ENCODE measurements at regions not wholly inside any gene's neighbourhood (a gene's known extent, or its start where the extent isn't known, plus 50 kb on each side); places are given as distances from the start of the nearest gene placed in this dataset.
"Not testable (repeated sequence)": the region's sequence is repeated elsewhere in the genome, so short reads cannot be mapped to it uniquely, and the experiment has no call there.

DNA sequence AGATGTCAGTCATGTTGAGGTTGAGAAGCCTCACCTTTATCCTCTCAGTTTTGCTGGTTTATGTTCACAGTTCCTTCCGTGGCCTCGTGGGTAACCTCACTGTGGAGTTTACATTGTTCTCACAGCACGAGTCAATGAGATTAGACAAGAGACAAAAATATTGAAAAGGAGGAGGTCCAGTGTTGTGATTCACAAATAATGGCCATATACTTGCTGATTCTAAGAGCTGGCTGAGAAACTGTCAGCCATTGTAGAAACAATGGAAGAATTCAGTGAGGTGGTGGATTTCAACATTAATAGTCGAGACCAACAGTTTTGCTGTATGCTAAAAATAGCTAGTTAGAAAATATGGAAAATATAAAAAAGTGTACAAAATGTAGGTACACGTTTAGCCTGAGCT lies 176.4 kb upstream of the WSCD1 start:
- in situ Hi-C loops (cut with MboI; ENCODE audit: low sequenced_read_pairs) = no loop called here
- peaks cover 15% of the 10 kb centered on the region for H3K27me3 ChIP-seq (ENCODE audit: low read depth)
- H3K36me3 ChIP-seq (replicated peaks) = no peaks in the 10 kb centered on the region
- H3K4me1 ChIP-seq = peaks cover 8% of the 10 kb centered on the region
- DNase-seq (ENCODE audit: low spot score in 2 of 2) = no peak
- no peaks in the 10 kb centered on the region for H3K9me3 ChIP-seq
- no peak overlapping the region for H3K4me3 ChIP-seq

DNA sequence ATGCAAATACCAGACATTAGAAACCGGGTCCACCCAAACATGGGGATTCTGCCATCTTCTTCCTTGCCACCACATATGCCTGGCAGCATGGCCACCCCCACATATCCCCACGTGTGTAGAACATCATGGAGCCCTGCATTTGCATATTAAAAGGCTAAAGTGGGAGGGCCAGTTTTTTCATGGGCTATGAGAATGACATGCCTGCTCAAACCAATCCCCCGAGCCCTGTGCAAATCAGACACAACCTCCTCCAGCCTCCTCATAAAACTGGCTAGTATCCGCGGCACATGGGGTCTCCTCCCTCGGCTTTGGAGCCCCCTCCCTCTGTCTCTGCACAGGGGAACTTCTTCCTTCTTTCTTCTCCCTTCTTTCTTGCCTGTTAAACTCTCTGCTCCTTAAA lies 174.9 kb upstream of the WSCD1 start:
- H3K4me3 ChIP-seq = no peak overlapping the region
- H3K36me3 ChIP-seq (replicated peaks) = no peaks in the 10 kb centered on the region
- no peaks in the 10 kb centered on the region for H3K9me3 ChIP-seq
- H3K27me3 ChIP-seq (ENCODE audit: low read depth) = peaks cover 13% of the 10 kb centered on the region
- in situ Hi-C loops (cut with MboI; ENCODE audit: low sequenced_read_pairs) = no loop called here
- DNase-seq (ENCODE audit: low spot score in 2 of 2) = peak in 1 of 2 experiments; percentile 18
- peaks cover 8% of the 10 kb centered on the region for H3K4me1 ChIP-seq

DNA sequence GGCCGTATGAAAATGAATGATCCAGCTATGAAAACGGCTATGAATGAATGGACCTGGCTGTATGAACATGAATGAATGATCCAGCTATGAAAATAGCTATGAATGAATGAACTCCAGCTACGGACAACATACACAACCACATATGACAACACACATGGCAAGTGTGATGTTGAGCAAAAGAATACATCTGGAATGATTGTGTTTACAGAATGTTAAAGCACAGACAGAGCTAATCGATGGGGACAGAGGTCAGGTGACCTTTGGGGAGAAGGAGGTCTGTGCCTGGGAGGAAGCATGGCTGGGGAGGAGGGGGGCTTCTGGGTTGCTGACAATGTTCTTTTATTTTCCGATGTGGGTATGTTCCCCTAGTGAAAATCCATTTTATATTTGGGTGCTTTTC lies 174.0 kb upstream of the WSCD1 start:
- H3K4me3 ChIP-seq = no peak overlapping the region
- no peaks in the 10 kb centered on the region for H3K9me3 ChIP-seq
- no peaks in the 10 kb centered on the region for H3K36me3 ChIP-seq (replicated peaks)
- peaks cover 8% of the 10 kb centered on the region for H3K4me1 ChIP-seq
- H3K27me3 ChIP-seq (ENCODE audit: low read depth) = peaks cover 13% of the 10 kb centered on the region
- no peak for DNase-seq (ENCODE audit: low spot score in 2 of 2)
- in situ Hi-C loops (cut with MboI; ENCODE audit: low sequenced_read_pairs) = no loop called here

DNA sequence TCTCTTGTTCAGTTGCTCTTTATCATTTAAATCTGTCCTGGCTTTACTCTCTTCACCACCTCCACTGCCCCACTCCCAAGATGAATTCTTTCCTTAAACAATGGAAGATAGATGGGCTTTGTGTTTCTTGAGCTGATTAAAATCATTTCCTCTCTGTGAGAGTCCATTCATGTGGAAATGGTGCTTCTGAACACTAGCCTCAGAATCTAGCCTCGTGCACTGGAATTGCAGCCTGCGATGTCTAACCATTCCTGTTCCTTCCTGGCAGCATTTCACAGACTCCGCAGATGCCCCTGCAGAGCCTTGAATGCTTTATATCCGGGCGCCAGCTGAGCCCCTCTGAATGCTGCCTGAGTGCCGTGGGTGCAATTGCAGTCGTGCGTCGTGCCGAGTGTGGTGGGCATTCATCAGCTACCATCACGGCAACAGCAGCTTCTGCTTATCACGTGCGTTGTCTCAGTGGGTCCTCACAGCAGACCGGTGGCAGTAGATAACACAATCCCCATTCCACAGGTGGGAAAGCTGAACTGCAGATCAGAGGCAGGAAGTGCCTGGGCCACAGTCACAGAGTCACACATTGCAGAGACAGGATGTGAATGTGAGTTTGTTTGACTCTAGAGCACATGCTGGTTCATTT lies 172.8 kb upstream of the WSCD1 start:
- H3K27me3 ChIP-seq (ENCODE audit: low read depth) = peaks cover 7% of the 10 kb centered on the region; the same call in 1 of the 2 replicates
- peaks cover 8% of the 10 kb centered on the region for H3K4me1 ChIP-seq
- peak; percentile 54 to 85 for DNase-seq (ENCODE audit: low spot score in 2 of 2)
- no peaks in the 10 kb centered on the region for H3K9me3 ChIP-seq
- no peaks in the 10 kb centered on the region for H3K36me3 ChIP-seq (replicated peaks)
- no peak overlapping the region for H3K4me3 ChIP-seq
- in situ Hi-C loops (cut with MboI; ENCODE audit: low sequenced_read_pairs) = no loop called here

DNA sequence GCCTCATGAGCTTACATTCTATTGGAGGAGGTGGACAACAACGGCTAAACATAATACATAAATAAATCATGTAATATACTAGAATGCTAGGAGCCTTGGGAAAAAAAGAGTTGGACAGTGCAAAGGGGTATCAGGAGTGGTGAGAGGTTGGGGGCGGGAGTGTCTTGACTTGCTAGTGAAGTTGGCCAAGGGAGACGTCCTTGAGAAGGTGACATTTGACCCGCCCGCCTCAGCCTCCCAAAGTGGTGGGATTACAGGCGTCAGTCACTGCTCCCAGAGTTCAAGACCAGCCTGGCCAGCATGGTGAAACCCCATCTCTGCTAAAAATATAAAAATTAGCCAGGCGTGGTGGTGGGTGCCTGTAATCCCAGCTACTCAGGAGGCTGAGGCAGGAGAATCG lies 172.2 kb upstream of the WSCD1 start:
- H3K4me1 ChIP-seq; H3K36me3 ChIP-seq (replicated peaks); H3K27me3 ChIP-seq (ENCODE audit: low read depth); H3K4me3 ChIP-seq; H3K9me3 ChIP-seq; in situ Hi-C loops (cut with MboI; ENCODE audit: low sequenced_read_pairs); DNase-seq (ENCODE audit: low spot score in 2 of 2): not testable (repeated sequence)

DNA sequence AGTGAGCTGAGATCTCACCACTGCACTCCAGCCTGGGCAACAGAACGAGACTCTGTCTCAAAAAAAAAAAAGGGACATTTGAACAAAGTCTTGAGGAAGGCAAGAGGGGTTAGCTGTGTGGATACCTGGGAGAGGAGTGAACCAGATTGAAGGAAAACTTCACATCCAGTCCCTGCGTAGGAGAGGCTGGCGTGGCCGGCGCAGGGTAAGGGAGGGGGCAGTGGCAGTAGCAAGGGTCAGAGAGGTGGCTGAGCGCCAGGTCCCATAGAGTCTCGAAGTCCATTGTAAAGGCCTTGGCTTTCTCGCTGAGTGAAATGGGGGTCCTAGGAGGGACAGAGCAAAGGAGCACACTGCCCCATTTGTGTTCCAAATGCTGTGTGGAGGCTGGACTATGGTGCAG lies 171.8 kb upstream of the WSCD1 start:
- Histone ChIP-seq H3K27me3 (ENCODE audit: low read depth) (0 out of 2 replicates have a peak, but pooled peaks cover 6% of the 10 kb centered on the region), H3K9me3 (no peaks in the 10 kb centered on the region), H3K4me1 (peaks cover 8% of the 10 kb centered on the region), H3K36me3 (replicated peaks) (no peaks in the 10 kb centered on the region), H3K4me3 (no peak overlapping the region)
- in situ Hi-C loops (cut with MboI; ENCODE audit: low sequenced_read_pairs) = no loop called here
- DNase-seq (ENCODE audit: low spot score in 2 of 2) = no peak

DNA sequence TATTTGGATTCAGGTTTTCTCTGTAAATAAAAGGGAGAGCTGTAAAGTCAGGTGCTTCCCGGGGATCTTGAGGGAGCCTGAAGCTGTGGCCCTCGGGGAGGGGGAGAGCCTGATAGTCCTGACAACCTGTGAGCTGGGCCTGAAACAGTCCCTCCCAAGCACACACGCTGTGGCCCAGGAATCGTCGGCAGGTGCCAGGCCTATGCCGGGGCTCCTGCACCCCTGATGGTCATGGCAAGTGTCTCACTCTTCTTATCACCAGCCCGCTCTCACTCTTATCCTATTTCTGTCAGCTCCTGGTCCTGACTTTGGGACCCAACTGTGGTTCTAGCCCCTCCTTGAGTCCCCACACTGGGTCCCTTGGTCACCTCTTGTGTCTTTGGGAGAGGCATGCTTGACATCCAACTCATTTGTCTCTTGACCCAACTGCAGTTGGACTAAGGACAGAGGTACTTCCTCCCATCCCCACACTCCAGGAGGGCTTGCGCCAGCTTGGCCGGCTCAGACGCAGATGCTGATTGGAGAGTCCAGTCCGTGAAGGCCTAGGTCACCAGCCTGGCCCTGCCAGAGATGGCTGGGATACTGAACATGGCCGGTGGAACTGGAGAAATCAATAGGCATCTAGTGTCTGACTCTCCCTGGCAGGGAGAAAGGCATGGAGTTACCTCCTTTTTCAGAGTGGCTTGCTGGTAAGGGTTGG lies 170.5 kb upstream of the WSCD1 start:
- peaks cover 8% of the 10 kb centered on the region for H3K4me1 ChIP-seq
- H3K4me3 ChIP-seq = no peak overlapping the region
- H3K27me3 ChIP-seq (ENCODE audit: low read depth) = no peaks in the 10 kb centered on the region
- no peaks in the 10 kb centered on the region for H3K36me3 ChIP-seq (replicated peaks)
- in situ Hi-C loops (cut with MboI; ENCODE audit: low sequenced_read_pairs) = no loop called here
- DNase-seq (ENCODE audit: low spot score in 2 of 2) = no peak
- H3K9me3 ChIP-seq = no peaks in the 10 kb centered on the region

DNA sequence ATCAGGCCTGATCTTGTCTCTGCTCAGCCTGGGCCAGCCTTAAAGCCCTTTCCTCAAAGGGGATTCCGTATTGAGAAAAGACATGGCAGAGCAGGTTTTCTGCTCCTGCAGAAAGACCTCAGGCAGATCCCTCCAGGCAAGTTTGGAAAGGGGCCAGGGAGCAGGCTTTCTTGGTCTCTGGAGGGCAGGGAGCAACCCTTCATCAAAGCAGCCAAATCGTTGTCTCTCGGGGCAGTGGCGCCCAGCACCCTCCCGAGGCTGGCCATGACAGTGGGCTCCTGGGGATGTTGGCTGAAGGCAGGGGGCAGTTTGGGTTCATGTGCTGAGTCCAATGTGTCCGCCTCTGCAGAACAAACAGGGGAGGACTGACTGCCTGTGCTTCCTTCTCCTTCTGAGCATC lies 168.4 kb upstream of the WSCD1 start:
- Histone ChIP-seq H3K9me3 (no peaks in the 10 kb centered on the region; the same call in 1 of the 2 replicates), H3K4me3 (no peak overlapping the region), H3K27me3 (ENCODE audit: low read depth) (no peaks in the 10 kb centered on the region), H3K36me3 (replicated peaks) (no peaks in the 10 kb centered on the region), H3K4me1 (peaks cover 8% of the 10 kb centered on the region)
- no peak for DNase-seq (ENCODE audit: low spot score in 2 of 2)
- in situ Hi-C loops (cut with MboI; ENCODE audit: low sequenced_read_pairs) = no loop called here

DNA sequence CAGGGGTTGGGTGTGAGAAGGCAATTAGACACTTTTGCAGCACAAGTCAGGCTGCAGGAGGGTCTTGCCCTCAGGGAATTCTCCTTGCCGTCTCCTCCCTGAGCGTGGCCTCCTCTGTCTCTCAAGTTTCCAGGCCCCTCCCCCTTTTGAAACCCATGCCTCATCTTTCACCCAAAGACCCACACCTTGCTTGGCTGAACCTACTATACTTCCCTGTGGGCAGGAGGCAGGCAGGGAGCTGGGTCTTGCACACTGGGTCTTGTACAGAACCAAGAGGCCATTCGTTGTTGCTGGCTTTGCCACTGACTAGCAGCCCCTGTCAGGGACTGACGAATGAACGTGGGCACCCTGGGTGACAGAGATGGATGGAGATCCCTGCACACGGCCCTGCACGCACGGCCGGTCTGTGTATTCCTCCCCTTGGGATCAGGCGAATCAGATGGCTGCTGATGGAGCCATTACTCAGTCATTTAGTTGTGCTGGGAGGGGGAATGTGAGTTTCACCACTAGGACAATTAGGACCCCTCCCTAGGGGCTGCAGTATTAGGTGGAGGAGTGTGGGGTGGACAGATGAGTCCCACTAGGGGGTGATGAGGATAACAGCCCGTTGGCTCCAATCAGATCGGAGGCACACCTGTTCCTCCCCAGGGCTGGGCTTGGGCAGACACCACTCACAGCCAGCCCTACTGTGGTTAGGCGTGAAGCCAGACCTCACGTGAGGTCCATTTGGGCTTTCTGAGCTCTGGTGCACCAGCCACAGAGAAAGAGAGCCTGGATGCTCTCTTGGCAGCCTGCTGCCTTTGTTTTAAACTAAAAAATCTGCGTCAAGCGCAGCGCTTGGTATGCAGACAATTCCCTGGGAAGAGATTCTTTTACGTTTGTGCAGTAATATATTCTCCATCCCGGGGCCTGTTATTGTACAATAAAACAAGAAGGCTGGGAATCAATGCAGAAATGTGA lies 167.7 kb upstream of the WSCD1 start:
- Histone ChIP-seq H3K27me3 (ENCODE audit: low read depth) (no peaks in the 10 kb centered on the region), H3K9me3 (no peaks in the 10 kb centered on the region; the same call in 1 of the 2 replicates), H3K4me3 (no peak overlapping the region), H3K36me3 (replicated peaks) (no peaks in the 10 kb centered on the region), H3K4me1 (peaks cover 4% of the 10 kb centered on the region)
- in situ Hi-C loops (cut with MboI; ENCODE audit: low sequenced_read_pairs) = no loop called here
- DNase-seq (ENCODE audit: low spot score in 2 of 2) = no peak

DNA sequence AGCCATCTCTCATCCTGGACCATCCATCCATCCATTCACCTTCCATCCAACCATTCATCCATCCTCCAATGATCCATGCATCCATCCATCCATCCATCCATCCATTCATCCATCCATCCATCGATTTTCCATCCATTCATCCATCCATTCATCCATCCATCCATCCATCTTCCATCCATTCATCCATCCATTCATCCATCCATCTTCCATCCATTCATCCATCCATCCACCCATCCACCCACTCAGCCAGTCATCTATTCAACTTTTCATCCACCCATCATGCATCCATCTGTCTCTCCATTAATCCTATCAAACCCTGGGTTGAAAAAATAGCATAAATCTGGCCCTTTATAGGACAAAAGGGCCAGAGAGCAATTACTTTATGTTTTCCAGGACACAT lies 158.3 kb upstream of the WSCD1 start:
- no peaks in the 10 kb centered on the region for H3K36me3 ChIP-seq (replicated peaks)
- no peak overlapping the region for H3K4me3 ChIP-seq
- no peak for DNase-seq (ENCODE audit: low spot score in 2 of 2)
- H3K9me3 ChIP-seq = no peaks in the 10 kb centered on the region
- in situ Hi-C loops (cut with MboI; ENCODE audit: low sequenced_read_pairs) = no loop called here
- no peaks in the 10 kb centered on the region for H3K4me1 ChIP-seq
- no peaks in the 10 kb centered on the region for H3K27me3 ChIP-seq (ENCODE audit: low read depth)

DNA sequence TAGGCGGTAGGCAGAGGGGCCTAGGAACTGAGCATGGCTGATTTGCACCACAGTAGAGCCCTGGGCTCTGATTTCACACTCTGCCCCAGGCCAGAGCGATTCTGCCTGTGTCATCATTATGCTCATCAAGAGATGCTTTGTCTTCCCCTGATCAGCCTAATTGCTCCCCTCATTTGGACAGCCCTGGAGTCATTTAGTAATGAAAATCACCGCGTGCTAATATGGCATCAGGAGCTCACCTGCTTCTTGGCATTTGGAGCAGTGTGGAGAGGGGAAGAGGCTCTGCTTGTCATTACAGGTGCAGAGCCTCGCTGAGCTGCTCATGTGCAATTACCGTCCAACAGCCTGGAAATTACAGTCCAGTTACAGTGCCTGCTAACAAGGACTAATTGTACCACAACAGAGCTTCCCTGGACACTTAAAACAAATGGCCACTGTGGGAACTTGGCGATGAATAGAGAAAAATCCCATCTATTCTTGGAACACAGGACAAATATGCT lies 157.1 kb upstream of the WSCD1 start:
- Histone ChIP-seq H3K9me3 (no peaks in the 10 kb centered on the region), H3K4me1 (no peaks in the 10 kb centered on the region), H3K27me3 (ENCODE audit: low read depth) (no peaks in the 10 kb centered on the region), H3K4me3 (no peak overlapping the region), H3K36me3 (replicated peaks) (no peaks in the 10 kb centered on the region)
- no peak for DNase-seq (ENCODE audit: low spot score in 2 of 2)
- in situ Hi-C loops (cut with MboI; ENCODE audit: low sequenced_read_pairs) = no loop called here

DNA sequence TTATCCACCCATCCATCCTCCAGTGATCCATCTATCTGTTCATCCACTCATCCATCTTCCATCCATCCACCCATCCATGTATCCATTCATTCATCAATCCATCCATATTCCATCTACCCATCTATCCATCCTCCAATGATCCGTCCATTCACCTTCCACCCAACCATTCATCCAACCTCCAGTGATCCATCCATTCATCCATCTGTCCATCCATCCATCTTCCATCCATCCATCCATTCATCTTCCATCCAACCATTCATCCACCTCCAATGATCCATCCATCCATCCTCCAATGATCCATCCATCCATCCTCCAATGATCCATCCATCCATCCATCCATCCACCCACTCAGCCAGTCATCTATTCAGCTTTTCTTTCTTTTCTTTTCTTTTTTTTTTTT lies 156.5 kb upstream of the WSCD1 start:
- Histone ChIP-seq H3K36me3 (replicated peaks) (no peaks in the 10 kb centered on the region), H3K4me1 (no peaks in the 10 kb centered on the region), H3K4me3 (no peak overlapping the region), H3K27me3 (ENCODE audit: low read depth) (no peaks in the 10 kb centered on the region), H3K9me3 (no peaks in the 10 kb centered on the region)
- no peak for DNase-seq (ENCODE audit: low spot score in 2 of 2)
- in situ Hi-C loops (cut with MboI; ENCODE audit: low sequenced_read_pairs) = no loop called here

DNA sequence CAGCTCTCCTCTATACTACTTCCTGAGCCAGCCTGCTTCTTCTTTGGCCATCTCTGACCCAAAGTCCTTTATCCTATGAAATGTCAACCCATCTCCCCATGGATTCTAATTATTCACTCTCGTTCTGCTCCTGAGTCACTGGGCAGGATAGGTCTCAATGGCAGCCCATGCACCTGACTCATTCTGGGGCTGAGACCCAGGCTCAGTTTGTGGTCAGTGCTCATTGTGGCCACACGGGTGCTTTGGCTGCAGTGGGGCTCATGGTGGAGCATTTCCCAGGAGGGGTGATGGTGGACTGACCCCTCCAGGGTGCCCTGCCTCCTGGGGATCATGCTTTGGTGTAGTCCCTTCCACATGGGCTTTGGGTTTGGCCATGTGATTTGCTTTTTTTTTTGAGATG lies 154.8 kb upstream of the WSCD1 start:
- no peaks in the 10 kb centered on the region for H3K27me3 ChIP-seq (ENCODE audit: low read depth)
- H3K36me3 ChIP-seq (replicated peaks) = no peaks in the 10 kb centered on the region
- no peaks in the 10 kb centered on the region for H3K9me3 ChIP-seq
- peaks cover 7% of the 10 kb centered on the region for H3K4me1 ChIP-seq
- in situ Hi-C loops (cut with MboI; ENCODE audit: low sequenced_read_pairs) = no loop called here
- no peak for DNase-seq (ENCODE audit: low spot score in 2 of 2)
- no peak overlapping the region for H3K4me3 ChIP-seq

DNA sequence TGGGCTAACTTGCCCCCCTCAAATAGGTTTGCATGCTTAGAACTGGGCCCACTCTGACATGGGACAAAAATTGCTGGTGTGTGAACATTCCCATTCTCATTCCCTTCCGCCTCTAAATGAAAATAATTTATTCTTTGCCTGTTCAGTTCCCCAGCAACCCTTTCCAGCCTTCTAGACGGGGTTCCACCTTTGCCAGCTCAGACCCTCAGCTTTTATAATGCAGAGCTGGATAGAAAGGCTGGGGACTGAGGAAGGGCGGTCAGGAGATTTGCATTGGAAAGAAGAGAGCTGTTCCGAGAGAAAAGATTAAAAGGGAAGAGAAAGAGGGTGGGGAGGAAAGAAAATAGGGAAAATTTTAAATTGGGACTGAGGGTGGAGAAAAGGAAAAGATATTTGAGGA lies 151.1 kb upstream of the WSCD1 start:
- in situ Hi-C loops (cut with MboI; ENCODE audit: low sequenced_read_pairs) = no loop called here

More for the DNA sequence above, 151.1 kb upstream of the WSCD1 start:
- no peak overlapping the region for H3K4me3 ChIP-seq
- peak; percentile 61 to 72 for DNase-seq (ENCODE audit: low spot score in 2 of 2)
- H3K27me3 ChIP-seq (ENCODE audit: low read depth) = no peaks in the 10 kb centered on the region
- no peaks in the 10 kb centered on the region for H3K9me3 ChIP-seq
- H3K4me1 ChIP-seq = peaks cover 7% of the 10 kb centered on the region
- H3K36me3 ChIP-seq (replicated peaks) = no peaks in the 10 kb centered on the region

All from HAP-1 (cell line).